Gastrocnemius medialis (tissue), 4 donors: ENCODE measurements at regions not wholly inside any gene's neighbourhood (a gene's known extent, or its start where the extent isn't known, plus 50 kb on each side); places are given as distances from the start of the nearest gene placed in this dataset.

Experiments
- POLR2A ChIP-seq, 2 donors: fragments of 450-650 bp; IDR thresholded peaks; one replicate each; pipeline ENCODE4 v1.6.1; 2017; ENCODE audit warnings: antibody characterized with exemption in 2 of 2, mild to moderate bottlenecking in 2 of 2, moderate library complexity in 2 of 2
- TF ChIP-seq, protein P1 (sequence below), 5 experiments: fragments of 450-650 bp in 3 of 5; fragments of 200-600 bp in 2 of 5; sonication (generic) in 2 of 5; IDR thresholded peaks in 4 of 5; conservative IDR thresholded peaks in 1 of 5; 1 replicate in 4 of 5; 2 replicates in 1 of 5; pipeline ENCODE4 v1.5.1; 2016 to 2019; ENCODE audit warnings: antibody characterized with exemption in 5 of 5, mild to moderate bottlenecking in 3 of 5, moderate library complexity in 3 of 5

DNA sequence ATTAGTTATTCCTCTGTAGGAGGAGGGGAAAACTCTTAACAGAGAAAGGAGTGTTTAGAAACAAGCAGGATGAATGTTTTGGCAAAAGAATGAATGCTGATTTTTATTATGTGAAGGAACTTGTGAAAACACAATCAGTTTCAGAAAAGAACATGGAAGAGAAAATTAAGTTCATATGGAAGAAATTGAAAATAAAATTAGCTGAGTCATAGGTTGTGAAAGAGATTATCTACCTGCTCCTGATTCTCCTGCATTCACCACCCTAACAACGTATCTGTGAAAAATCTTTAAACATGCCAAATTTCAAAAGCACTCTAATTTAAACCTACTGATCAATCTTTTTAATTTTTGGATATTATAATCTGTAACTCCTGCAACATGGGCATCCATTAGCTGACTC, 227.3 kb upstream of the RSPO3 start:
- TF ChIP-seq POLR2A (IDR thresholded peaks at IDR 0.05), result no peak
- TF ChIP-seq, protein P1, sequence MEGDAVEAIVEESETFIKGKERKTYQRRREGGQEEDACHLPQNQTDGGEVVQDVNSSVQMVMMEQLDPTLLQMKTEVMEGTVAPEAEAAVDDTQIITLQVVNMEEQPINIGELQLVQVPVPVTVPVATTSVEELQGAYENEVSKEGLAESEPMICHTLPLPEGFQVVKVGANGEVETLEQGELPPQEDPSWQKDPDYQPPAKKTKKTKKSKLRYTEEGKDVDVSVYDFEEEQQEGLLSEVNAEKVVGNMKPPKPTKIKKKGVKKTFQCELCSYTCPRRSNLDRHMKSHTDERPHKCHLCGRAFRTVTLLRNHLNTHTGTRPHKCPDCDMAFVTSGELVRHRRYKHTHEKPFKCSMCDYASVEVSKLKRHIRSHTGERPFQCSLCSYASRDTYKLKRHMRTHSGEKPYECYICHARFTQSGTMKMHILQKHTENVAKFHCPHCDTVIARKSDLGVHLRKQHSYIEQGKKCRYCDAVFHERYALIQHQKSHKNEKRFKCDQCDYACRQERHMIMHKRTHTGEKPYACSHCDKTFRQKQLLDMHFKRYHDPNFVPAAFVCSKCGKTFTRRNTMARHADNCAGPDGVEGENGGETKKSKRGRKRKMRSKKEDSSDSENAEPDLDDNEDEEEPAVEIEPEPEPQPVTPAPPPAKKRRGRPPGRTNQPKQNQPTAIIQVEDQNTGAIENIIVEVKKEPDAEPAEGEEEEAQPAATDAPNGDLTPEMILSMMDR (IDR thresholded peaks at IDR 0.05 in 4 of 5, conservative IDR thresholded peaks at IDR 0.05 in 1 of 5), result no peak
